ENCODE measurements at regions not wholly inside any gene's neighbourhood (a gene's known extent, or its start where the extent isn't known, plus 50 kb on each side); places are given as distances from the start of the nearest gene placed in this dataset.

DNA sequence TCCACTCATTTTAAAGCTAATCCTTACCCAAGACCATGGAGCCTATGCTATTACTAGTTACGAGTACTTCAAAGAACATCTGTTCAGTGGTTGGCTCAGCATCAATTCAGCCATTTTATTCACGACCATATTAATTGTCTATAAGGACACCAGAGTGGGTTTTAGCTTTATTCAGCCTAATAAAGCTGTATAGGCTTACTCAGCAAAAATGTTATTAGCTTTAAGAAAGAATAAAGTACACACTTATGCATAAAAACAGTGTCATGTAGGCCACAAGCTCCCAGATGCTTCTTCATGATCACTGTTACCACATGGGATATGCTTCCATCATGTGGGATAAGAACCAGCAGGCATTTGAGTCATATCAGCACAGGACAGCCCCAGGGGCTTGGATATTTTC lies 87.4 kb upstream of the GPR149 start:
- H3K36me3 ChIP-seq (ENCODE audit: insufficient read depth, low read length), result no peaks in the 10 kb centered on the region
- no peaks in the 10 kb centered on the region for H3K9me2 ChIP-seq (replicated peaks; ENCODE audit: low read depth, low read length)
- H3K4me2 ChIP-seq (ENCODE audit: low read depth, low read length, poor library complexity, severe bottlenecking), result no peak overlapping the region
- no peak overlapping the region for H2AFZ ChIP-seq (ENCODE audit: low read length)
- H4K20me1 ChIP-seq (ENCODE audit: insufficient read depth, low read length, poor library complexity, severe bottlenecking), result no peaks in the 10 kb centered on the region
- no peaks in the 10 kb centered on the region for H3K4me1 ChIP-seq (ENCODE audit: insufficient read depth, low read length, poor library complexity, severe bottlenecking)
- no peak overlapping the region for H3K9ac ChIP-seq (ENCODE audit: low read depth, low read length, poor library complexity, severe bottlenecking)
- H3F3A ChIP-seq (ENCODE audit: low read depth), result no peaks in the 10 kb centered on the region
- no peaks in the 10 kb centered on the region for H3K27me3 ChIP-seq (ENCODE audit: insufficient read depth, low read length, poor library complexity, severe bottlenecking)
- H3K79me2 ChIP-seq (ENCODE audit: insufficient read depth, low read length), result no peaks in the 10 kb centered on the region
- TF ChIP-seq CTCF (conservative IDR thresholded peaks at IDR 0.05; ENCODE audit: low read length) (no peak), EZH2phosphoT487 (IDR thresholded peaks at IDR 0.05; ENCODE audit: borderline replicate concordance) (no peak)
- no peak overlapping the region for H3K4me3 ChIP-seq (ENCODE audit: low read length, poor library complexity, severe bottlenecking)
- no peaks in the 10 kb centered on the region for H3K9me3 ChIP-seq (ENCODE audit: insufficient read depth, low read depth, low read length)

GRCh38 chr3:154515921-154516320 lies 85.9 kb upstream of the GPR149 start:
- H3K79me2 ChIP-seq (ENCODE audit: insufficient read depth, low read length), result no peaks in the 10 kb centered on the region
- no peaks in the 10 kb centered on the region for H3K27me3 ChIP-seq (ENCODE audit: insufficient read depth, low read length, poor library complexity, severe bottlenecking)
- H3K9me3 ChIP-seq (ENCODE audit: insufficient read depth, low read depth, low read length), result no peaks in the 10 kb centered on the region
- no peaks in the 10 kb centered on the region for H4K20me1 ChIP-seq (ENCODE audit: insufficient read depth, low read length, poor library complexity, severe bottlenecking)
- no peak overlapping the region for H3K4me2 ChIP-seq (ENCODE audit: low read depth, low read length, poor library complexity, severe bottlenecking)
- H3K4me3 ChIP-seq (ENCODE audit: low read length, poor library complexity, severe bottlenecking), result no peak overlapping the region
- no peaks in the 10 kb centered on the region for H3K4me1 ChIP-seq (ENCODE audit: insufficient read depth, low read length, poor library complexity, severe bottlenecking)
- no peak overlapping the region for H3K9ac ChIP-seq (ENCODE audit: low read depth, low read length, poor library complexity, severe bottlenecking)
- no peak overlapping the region for H2AFZ ChIP-seq (ENCODE audit: low read length)
- no peaks in the 10 kb centered on the region for H3F3A ChIP-seq (ENCODE audit: low read depth)
- no peaks in the 10 kb centered on the region for H3K9me2 ChIP-seq (replicated peaks; ENCODE audit: low read depth, low read length)
- H3K36me3 ChIP-seq (ENCODE audit: insufficient read depth, low read length), result no peaks in the 10 kb centered on the region
- TF ChIP-seq CTCF (conservative IDR thresholded peaks at IDR 0.05; ENCODE audit: low read length) (no peak), EZH2phosphoT487 (IDR thresholded peaks at IDR 0.05; ENCODE audit: borderline replicate concordance) (no peak)

DNA sequence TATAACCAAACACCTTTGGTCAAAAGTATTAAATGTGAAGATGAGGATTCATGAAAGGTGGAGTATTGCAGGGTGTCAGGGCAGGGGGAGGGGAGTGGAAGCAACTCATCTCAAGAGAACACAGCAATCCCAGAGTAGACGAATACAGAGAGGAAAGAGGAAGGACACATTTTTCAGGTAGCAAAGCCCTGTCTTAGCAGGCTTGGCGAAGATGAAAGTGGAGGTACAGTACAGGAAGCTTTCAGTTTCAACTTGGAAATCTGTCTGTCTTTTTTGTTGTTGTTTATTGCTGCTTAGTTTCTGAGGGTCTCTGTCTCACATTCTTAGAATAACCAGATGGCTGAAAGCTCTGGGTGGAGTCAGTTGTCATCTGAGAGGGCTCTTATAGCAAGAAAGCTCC lies 80.8 kb upstream of the GPR149 start:
- Histone ChIP-seq H3K79me2 (ENCODE audit: insufficient read depth, low read length) (no peaks in the 10 kb centered on the region), H4K20me1 (ENCODE audit: insufficient read depth, low read length, poor library complexity, severe bottlenecking) (no peaks in the 10 kb centered on the region), H3K4me3 (ENCODE audit: low read length, poor library complexity, severe bottlenecking) (no peak overlapping the region), H3K4me2 (ENCODE audit: low read depth, low read length, poor library complexity, severe bottlenecking) (no peak overlapping the region), H3K9ac (ENCODE audit: low read depth, low read length, poor library complexity, severe bottlenecking) (no peak overlapping the region), H3K4me1 (ENCODE audit: insufficient read depth, low read length, poor library complexity, severe bottlenecking) (no peaks in the 10 kb centered on the region), H3F3A (ENCODE audit: low read depth) (no peaks in the 10 kb centered on the region), H3K27me3 (ENCODE audit: insufficient read depth, low read length, poor library complexity, severe bottlenecking) (no peaks in the 10 kb centered on the region), H3K9me2 (replicated peaks; ENCODE audit: low read depth, low read length) (no peaks in the 10 kb centered on the region), H3K36me3 (ENCODE audit: insufficient read depth, low read length) (no peaks in the 10 kb centered on the region), H2AFZ (ENCODE audit: low read length) (no peak overlapping the region), H3K9me3 (ENCODE audit: insufficient read depth, low read depth, low read length) (no peaks in the 10 kb centered on the region)
- TF ChIP-seq CTCF (conservative IDR thresholded peaks at IDR 0.05; ENCODE audit: low read length) (no peak), EZH2phosphoT487 (IDR thresholded peaks at IDR 0.05; ENCODE audit: borderline replicate concordance) (no peak)
